ENCODE measurements at regions not wholly inside any gene's neighbourhood (a gene's known extent, or its start where the extent isn't known, plus 50 kb on each side); places are given as distances from the start of the nearest gene placed in this dataset.

DNA sequence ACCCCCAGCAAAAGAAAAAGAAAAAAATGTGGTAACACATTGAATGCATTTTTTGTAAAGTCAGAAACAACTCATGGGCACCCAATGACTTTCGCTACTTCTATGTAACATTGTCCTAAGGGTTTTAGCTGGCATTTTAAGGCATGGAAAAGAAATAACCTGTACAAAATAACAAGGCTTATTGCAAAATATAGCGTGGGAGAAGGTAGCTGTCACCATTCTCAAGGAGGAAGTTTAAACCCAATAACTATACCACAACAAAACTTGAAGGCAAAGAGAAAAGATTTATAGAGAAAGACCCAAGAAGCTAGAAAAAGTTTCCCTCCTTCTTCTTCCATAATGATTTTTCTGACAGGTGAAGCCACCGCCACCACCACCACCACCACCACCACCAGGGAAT is 55.7 kb upstream of the ACP3 start:
- DNase-seq (ENCODE audit: extremely low spot score) = no peak
- TF ChIP-seq, protein P1, sequence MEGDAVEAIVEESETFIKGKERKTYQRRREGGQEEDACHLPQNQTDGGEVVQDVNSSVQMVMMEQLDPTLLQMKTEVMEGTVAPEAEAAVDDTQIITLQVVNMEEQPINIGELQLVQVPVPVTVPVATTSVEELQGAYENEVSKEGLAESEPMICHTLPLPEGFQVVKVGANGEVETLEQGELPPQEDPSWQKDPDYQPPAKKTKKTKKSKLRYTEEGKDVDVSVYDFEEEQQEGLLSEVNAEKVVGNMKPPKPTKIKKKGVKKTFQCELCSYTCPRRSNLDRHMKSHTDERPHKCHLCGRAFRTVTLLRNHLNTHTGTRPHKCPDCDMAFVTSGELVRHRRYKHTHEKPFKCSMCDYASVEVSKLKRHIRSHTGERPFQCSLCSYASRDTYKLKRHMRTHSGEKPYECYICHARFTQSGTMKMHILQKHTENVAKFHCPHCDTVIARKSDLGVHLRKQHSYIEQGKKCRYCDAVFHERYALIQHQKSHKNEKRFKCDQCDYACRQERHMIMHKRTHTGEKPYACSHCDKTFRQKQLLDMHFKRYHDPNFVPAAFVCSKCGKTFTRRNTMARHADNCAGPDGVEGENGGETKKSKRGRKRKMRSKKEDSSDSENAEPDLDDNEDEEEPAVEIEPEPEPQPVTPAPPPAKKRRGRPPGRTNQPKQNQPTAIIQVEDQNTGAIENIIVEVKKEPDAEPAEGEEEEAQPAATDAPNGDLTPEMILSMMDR (IDR thresholded peaks at IDR 0.05; ENCODE audit: control extremely low read depth, extremely low read depth, low read depth, missing control alignments) = no peak
- ChIA-PET CTCF (interaction anchor here (0.8 to 6.3 kb wide), 2 partner anchors 10 to 81 kb away, joined by 3 to 33 read pairs; no protein-coding TSS in a partner anchor), POLR2A (no interaction called here)

DNA sequence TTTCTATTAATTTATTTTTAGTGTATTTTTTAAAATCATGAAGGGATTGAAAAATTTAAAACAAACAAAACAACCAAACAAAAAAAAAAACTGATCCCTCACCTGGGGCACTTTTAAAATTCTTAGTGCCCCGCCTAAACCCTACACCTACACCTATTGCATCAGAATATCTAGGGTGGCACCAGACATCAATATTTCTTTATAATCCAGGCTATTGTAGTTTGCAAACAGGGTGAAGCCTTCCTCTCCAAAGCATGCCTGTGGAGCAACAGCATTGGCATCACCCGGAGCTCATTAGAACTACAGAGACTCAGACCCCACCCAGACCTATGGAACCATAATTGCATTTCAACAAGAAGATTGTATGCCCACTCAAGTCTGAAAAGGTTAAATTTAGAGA is 54.9 kb upstream of the ACP3 start:
- DNase-seq (ENCODE audit: extremely low spot score) = no peak
- ChIA-PET CTCF (interaction anchor here (1.0 to 6.3 kb wide), 2 partner anchors 32 to 80 kb away, joined by 3 to 33 read pairs; no protein-coding TSS in a partner anchor), POLR2A (no interaction called here)
- TF ChIP-seq, protein P1 (IDR thresholded peaks at IDR 0.05; ENCODE audit: control extremely low read depth, extremely low read depth, low read depth, missing control alignments) = no peak

DNA sequence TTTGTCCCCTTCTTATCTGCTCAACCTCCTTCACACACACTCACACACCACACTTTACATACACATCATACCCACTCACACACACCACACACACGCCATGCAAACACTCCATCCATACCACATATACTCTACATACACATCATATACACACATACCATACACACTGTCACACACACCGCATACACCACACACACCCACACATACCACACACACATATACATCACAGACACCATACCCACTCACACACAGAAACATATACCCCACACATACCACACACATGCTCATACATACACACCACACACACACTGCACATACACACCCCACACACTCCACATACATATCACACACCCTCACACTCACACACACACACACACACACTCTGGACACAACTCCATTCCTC is 54.3 kb upstream of the ACP3 start:
- DNase-seq (ENCODE audit: extremely low spot score) = no peak
- CTCF ChIA-PET = interaction anchor here (1.0 kb wide), 1 partner anchor 32 kb away, joined by 3 read pairs; no protein-coding TSS in a partner anchor
- POLR2A ChIA-PET = no interaction called here
- TF ChIP-seq, protein P1 (IDR thresholded peaks at IDR 0.05; ENCODE audit: control extremely low read depth, extremely low read depth, low read depth, missing control alignments) = no peak

DNA sequence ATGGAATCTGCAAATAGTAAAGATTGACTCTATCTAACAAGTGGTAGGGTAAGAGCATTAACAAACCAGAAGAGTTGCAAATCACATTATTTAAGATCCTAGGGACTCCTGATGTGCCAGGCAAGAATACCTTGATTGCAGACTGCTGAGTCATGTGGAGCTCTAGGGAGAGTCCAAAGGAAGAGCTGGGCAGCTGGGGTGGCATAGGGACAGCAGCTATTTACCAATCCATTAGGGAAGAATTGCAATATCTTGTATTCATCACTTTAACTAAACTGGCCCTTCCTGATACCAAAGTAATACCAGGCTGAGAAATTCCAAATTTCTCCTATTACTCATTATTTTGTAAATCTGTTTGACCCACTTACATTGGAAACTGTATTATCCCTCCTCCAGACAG is 52.2 kb upstream of the ACP3 start:
- ChIA-PET POLR2A (no interaction called here), CTCF (no interaction called here)
- DNase-seq (ENCODE audit: extremely low spot score) = no peak
- TF ChIP-seq, protein P1 (IDR thresholded peaks at IDR 0.05; ENCODE audit: control extremely low read depth, extremely low read depth, low read depth, missing control alignments) = no peak

DNA sequence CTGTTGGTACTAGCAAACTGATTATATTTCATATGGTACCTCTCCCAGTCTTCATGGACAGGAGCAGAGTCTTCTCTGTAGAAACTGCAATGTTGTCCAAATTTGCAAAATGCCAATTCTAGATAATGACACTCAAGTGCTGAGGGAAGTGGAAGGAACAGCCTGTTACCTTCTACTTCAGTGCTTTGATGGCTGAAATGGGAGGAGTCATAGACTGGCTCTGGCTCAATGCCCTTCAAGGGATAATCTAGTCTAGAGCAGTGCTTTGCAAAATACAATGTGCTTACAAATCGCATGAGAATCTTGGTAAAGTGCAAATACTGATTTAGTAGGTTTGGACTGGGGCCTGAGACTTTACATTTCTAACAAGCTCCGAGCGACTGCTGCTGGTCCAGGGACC is 51.7 kb upstream of the ACP3 start:
- ChIA-PET CTCF (no interaction called here), POLR2A (no interaction called here)
- TF ChIP-seq, protein P1 (IDR thresholded peaks at IDR 0.05; ENCODE audit: control extremely low read depth, extremely low read depth, low read depth, missing control alignments) = no peak
- DNase-seq (ENCODE audit: extremely low spot score) = no peak

DNA sequence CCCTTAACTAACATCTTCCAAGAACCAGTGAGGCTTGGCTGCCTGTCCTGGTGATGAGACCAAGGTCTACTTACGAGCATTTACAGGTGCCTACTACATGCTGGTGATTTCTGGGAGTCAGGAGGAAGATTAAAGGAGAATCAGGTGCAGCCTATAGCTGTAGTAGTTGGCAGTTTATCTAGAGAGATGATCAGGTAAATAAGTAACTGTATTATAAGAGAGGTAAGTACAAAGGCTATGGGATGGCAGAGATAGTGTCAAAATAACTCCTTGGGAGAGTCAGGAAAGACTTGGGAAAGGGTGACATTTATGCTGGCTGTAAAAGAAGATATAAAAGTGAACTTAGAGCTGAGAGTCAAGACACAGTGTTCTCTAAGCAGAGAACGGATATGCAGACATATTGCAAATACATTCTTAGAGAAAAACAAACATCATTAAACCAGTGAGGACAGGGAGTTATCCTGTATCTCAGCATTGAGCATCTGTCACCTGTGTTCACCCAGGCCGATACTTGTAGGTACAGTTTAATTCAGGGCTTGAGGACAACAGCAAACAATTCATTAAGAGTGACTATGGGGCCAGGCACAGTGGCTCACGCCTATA is 49.7 kb upstream of the ACP3 start:
- ChIA-PET POLR2A (no interaction called here), CTCF (interaction anchor here (0.8 to 1.2 kb wide), 3 partner anchors 9 to 16 kb away, joined by 3 to 4 read pairs (median 3); no protein-coding TSS in a partner anchor)
- DNase-seq (ENCODE audit: extremely low spot score) = no peak
- TF ChIP-seq, protein P1 (IDR thresholded peaks at IDR 0.05; ENCODE audit: control extremely low read depth, extremely low read depth, low read depth, missing control alignments) = no peak
